ENCODE measurements at regions not wholly inside any gene's neighbourhood (a gene's known extent, or its start where the extent isn't known, plus 50 kb on each side); places are given as distances from the start of the nearest gene placed in this dataset.
"Not testable (repeated sequence)": the region's sequence is repeated elsewhere in the genome, so short reads cannot be mapped to it uniquely, and the experiment has no call there.

DNA sequence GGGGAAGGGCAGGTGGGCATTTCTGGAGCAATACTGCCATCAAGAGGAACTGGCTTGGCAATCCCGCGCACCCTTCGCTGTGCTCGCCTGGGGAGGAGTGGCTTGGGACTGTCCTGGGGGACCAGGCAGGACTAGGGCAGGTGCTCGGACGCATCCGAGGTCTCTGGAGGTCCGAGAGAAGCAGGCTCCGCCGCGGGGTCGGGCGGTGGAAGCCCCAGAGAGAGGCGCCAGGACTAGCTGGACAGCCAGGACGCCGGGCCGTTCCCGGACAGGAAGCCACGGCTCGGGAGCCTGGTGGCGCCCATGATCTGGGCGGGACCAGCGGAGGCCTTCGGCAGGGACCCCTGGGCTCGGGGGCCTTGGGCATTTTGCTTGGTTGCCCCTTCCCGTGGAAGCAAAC, 174.3 kb downstream of the PLS3 start:
- not testable (repeated sequence) for H3K4me1 ChIP-seq, H3K36me3 ChIP-seq, H3K9me3 ChIP-seq, H3K27me3 ChIP-seq
- peak overlapping the region in 1 of 4 donors; percentile 51 for H3K27ac ChIP-seq
- peak overlapping the region in 1 of 4 donors; percentile 47 for H3K4me3 ChIP-seq
- peak in 1 of 3 donors; percentile 64 for DNase-seq

Small RNA genes lying in the stretch of these regions (small RNA-seq; reads per million reads assigned to genes)
- 0 reads per million in 2 donors for gene AC005000.1
